ENCODE measurements at regions not wholly inside any gene's neighbourhood (a gene's known extent, or its start where the extent isn't known, plus 50 kb on each side); places are given as distances from the start of the nearest gene placed in this dataset.

- TF ChIP-seq TAF1 (IDR thresholded peaks at IDR 0.05; ENCODE audit: low read depth, low read length), result no peak
- no peak for TF ChIP-seq POLR2A (IDR thresholded peaks at IDR 0.05; ENCODE audit: low read depth, low read length)
- TF ChIP-seq POLR2AphosphoS5 (IDR thresholded peaks at IDR 0.05; ENCODE audit: low read depth, low read length), result no peak
Measured at GRCh38 chr5:57598097-57598496, 115.5 kb upstream of the ACTBL2 start.
